ENCODE measurements at regions not wholly inside any gene's neighbourhood (a gene's known extent, or its start where the extent isn't known, plus 50 kb on each side); places are given as distances from the start of the nearest gene placed in this dataset.

DNA sequence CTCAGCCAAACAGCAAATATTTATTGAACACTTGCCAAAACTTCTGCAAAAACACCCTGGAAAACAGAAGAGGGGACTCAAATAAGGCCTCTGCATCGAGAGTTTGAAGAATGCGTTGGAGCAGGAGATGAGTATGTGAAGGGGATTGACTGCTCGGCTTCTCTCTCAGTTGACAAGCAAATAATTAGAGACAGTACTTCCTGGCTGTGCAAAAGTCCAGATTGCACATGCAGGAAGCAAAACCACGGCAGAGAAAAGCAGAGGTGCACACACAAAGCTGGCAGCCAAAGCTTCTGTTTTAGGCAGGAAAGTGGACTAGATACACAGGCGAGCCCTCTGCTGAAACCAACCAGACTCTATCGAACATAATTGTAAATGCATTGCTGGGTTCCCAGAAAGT is 343.6 kb upstream of the MGMT start:
- no peak for DNase-seq (ENCODE audit: low read depth)
- H3K4me3 ChIP-seq (ENCODE audit: low read depth, low read length) = no peak overlapping the region
- TF ChIP-seq, protein P1, sequence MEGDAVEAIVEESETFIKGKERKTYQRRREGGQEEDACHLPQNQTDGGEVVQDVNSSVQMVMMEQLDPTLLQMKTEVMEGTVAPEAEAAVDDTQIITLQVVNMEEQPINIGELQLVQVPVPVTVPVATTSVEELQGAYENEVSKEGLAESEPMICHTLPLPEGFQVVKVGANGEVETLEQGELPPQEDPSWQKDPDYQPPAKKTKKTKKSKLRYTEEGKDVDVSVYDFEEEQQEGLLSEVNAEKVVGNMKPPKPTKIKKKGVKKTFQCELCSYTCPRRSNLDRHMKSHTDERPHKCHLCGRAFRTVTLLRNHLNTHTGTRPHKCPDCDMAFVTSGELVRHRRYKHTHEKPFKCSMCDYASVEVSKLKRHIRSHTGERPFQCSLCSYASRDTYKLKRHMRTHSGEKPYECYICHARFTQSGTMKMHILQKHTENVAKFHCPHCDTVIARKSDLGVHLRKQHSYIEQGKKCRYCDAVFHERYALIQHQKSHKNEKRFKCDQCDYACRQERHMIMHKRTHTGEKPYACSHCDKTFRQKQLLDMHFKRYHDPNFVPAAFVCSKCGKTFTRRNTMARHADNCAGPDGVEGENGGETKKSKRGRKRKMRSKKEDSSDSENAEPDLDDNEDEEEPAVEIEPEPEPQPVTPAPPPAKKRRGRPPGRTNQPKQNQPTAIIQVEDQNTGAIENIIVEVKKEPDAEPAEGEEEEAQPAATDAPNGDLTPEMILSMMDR (IDR thresholded peaks at IDR 0.05; ENCODE audit: insufficient read depth, low read depth, low read length, missing control alignments) = no peak

DNA sequence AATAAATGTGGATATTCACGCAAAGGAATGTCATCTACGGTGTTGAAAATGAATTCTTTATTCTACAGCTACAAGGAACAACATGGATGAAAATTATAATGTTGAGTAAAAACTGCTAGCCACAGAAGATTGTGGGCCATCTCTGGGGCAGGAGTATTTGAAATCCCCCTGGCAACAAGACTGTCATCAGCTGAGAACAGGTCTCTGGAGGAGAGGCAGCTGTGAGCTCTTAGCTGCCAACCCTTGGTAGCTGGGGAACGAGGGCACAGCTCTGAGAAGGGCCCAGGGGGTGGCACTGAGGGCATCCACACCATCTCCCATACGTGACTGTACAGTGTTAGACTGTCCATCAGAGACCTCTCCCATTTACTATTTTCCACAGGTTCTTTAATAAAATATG is 340.1 kb upstream of the MGMT start:
- H3K4me3 ChIP-seq (ENCODE audit: low read depth, low read length) = no peak overlapping the region
- TF ChIP-seq, protein P1 (IDR thresholded peaks at IDR 0.05; ENCODE audit: insufficient read depth, low read depth, low read length, missing control alignments) = no peak
- DNase-seq (ENCODE audit: low read depth) = no peak

DNA sequence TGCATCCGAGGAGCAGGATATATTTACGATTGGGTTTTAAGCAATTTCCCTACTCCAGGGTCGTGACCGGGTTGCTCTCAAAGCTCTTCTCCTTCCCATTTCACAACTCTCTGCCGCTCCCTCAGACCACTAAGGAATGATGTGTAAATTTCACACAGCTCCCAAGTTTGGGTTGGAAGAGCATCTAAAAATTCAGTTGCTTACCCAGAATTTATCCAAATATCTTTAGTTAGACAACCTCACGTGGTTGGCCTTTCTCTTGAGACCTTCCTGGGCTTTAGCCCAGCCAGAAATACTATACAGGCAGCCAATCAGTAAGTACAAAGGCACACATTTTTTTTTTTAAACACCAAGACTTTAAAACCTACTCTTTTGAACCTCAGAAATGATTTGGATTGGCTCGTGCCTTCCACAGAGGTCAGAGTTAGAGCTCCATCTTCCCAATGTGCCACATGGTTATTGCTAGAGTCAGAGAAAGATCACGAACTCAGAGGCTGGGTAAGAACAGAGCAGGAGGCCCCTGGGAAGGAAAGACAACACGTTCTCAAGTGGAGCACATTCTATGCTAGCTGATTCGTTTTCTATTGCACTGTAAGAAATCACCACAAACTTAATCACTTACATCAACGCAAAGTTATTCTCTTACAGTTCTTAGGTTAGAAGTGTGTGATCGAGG is 335.4 kb upstream of the MGMT start:
- H3K4me3 ChIP-seq (ENCODE audit: low read depth, low read length) = no peak overlapping the region
- TF ChIP-seq, protein P1 (IDR thresholded peaks at IDR 0.05; ENCODE audit: insufficient read depth, low read depth, low read length, missing control alignments) = no peak
- DNase-seq (ENCODE audit: low read depth) = no peak

DNA sequence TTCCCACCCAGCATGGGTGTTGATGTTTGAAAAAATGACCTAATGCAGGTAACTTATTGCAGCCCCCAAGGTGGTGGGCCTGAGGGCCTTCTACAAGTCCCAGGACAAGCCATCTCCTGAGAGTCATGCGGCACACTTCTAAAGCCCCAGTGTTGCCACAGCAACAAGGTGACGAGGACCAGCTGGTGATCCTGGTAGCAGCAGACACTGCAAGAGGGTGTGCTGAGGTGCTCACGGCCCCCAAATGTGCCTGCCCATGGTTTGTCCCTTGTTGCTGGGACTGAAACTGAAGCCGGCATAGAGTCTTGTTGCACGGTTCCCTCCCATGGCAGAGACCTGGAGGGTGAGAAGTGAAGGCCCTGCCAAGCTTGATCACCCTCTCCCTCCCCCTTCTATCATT is 333.2 kb upstream of the MGMT start:
- TF ChIP-seq, protein P1 (IDR thresholded peaks at IDR 0.05; ENCODE audit: insufficient read depth, low read depth, low read length, missing control alignments) = no peak
- DNase-seq (ENCODE audit: low read depth) = no peak
- no peak overlapping the region for H3K4me3 ChIP-seq (ENCODE audit: low read depth, low read length)

DNA sequence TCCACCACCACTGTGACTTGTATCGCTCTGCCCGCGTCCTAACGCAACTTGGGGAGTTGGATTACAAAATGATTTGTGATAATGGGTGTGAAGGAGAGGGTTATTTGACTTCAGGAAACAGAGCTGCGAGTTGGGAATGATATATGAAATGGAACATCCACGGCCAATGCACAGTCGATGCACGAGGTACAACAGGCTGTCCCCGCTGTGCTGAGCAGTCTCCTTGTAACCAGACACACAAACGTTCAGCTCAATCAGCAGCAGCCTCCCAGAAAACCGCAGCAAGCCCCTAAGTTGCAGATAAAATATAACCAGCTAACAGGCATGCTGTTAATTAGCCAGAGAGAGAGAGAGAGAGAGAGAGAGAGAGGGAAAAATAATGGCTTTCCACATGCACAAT is 332.7 kb upstream of the MGMT start:
- DNase-seq (ENCODE audit: low read depth) = no peak
- TF ChIP-seq, protein P1 (IDR thresholded peaks at IDR 0.05; ENCODE audit: insufficient read depth, low read depth, low read length, missing control alignments) = no peak
- no peak overlapping the region for H3K4me3 ChIP-seq (ENCODE audit: low read depth, low read length)

DNA sequence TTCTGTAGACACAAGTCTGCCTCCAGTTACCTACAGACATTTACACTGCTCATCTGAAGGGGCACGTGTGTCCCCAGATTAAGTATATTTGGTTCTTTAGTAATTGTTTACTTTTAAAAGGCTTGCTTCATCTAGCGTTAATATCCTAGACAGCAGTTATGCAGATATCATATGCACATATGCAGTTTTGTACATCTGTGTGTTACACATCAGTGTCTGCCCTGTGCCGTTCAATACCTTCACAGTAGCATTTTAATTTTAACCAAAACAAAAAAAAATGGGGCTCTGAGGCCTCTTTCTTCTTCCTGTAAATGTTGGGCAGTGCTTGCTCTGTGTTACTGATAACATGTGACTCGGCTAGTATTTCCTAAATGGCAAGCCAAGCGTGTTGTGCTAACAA is 331.4 kb upstream of the MGMT start:
- no peak overlapping the region for H3K4me3 ChIP-seq (ENCODE audit: low read depth, low read length)
- no peak for DNase-seq (ENCODE audit: low read depth)
- TF ChIP-seq, protein P1 (IDR thresholded peaks at IDR 0.05; ENCODE audit: insufficient read depth, low read depth, low read length, missing control alignments) = no peak

DNA sequence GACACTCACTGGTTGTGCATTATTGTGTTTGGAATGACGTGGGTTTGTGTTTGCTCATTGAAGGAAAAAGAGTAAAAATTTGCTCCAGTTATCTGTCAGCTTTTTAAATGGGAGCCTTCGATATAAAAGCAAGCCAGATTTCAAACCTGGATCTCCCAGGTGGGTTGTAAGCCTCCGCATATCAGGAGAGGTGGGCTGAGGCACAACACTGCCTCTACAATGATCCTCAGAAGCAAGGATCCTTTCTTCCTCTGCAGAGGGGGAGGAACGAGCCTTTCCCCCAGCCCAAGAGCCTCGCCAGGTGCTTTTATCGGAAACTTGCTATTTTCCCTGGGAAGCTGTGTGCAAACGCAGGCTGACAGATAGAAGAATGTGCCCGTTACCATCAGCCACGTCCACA is 331.0 kb upstream of the MGMT start:
- H3K4me3 ChIP-seq (ENCODE audit: low read depth, low read length) = no peak overlapping the region
- DNase-seq (ENCODE audit: low read depth) = no peak
- TF ChIP-seq, protein P1 (IDR thresholded peaks at IDR 0.05; ENCODE audit: insufficient read depth, low read depth, low read length, missing control alignments) = no peak

All from GM12865 (cell line).